OCI-LY3 (cell line): ENCODE measurements at regions not wholly inside any gene's neighbourhood (a gene's known extent, or its start where the extent isn't known, plus 50 kb on each side); places are given as distances from the start of the nearest gene placed in this dataset.

Experiments
- CTCF ChIP-seq: fragments of 200-600, 300-600 bp; sonication (generic); IDR thresholded peaks from 2 replicates; pipeline ENCODE4 v1.5.1; 2014; ENCODE audit warnings: antibody characterized with exemption, low read length, low read depth
- EZH2phosphoT487 ChIP-seq: fragments of 200-600 bp; shearing (Covaris generic); IDR thresholded peaks from 2 replicates; pipeline ENCODE4 v1.6.1; 2018; ENCODE audit warnings: antibody characterized with exemption, mixed run types, low read depth

- no peak for TF ChIP-seq CTCF
- TF ChIP-seq EZH2phosphoT487 = no peak
Measured at GRCh38 chr15:93302080-93302765, 213.2 kb upstream of the RGMA start.
